GM13977 (cell line): ENCODE measurements at regions not wholly inside any gene's neighbourhood (a gene's known extent, or its start where the extent isn't known, plus 50 kb on each side); places are given as distances from the start of the nearest gene placed in this dataset.

Source experiments
- DNase-seq: peaks from one replicate; pipeline ENCODE4 v3.0.0; 2012; ENCODE audit warnings: low spot score
- in situ Hi-C: fragments of 300-500 bp; cut with MboI; formaldehyde crosslinking; loops from one replicate; pipeline ENCODE4 v1.12.0; 2022; ENCODE audit warnings: low sequenced_read_pairs, low pct_unique_long_range_greater_than_20kb, mixed read lengths, inconsistent platforms; ENCODE audit not compliant: unreplicated experiment
- TF ChIP-seq, protein P1 (sequence below): IDR thresholded peaks from 2 replicates; pipeline ENCODE4 v1.5.1; 2012; ENCODE audit warnings: mild to moderate bottlenecking, control low read depth; ENCODE audit not compliant: insufficient read depth; ENCODE audit errors: extremely low read depth, missing control alignments

DNA sequence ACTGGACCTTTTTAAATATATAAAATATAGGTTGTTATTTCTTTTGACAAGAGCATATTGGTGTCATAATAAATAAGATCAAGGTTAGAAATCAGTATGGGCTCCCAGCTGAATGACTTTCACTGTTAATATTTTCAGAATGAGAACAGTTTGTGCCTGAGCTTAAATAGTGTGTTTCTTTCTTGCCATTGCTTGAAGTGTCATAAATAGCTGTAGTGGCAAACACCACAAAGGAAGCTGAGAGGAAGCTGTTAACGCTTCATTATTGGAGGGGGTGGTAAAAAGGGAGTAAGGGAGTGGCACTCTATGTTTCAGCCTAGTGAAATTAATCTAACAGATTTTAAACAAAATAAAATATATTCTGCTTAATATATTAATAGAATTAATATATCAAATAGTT lies 1089.8 kb upstream of the NCAM2 start:
- TF ChIP-seq, protein P1, sequence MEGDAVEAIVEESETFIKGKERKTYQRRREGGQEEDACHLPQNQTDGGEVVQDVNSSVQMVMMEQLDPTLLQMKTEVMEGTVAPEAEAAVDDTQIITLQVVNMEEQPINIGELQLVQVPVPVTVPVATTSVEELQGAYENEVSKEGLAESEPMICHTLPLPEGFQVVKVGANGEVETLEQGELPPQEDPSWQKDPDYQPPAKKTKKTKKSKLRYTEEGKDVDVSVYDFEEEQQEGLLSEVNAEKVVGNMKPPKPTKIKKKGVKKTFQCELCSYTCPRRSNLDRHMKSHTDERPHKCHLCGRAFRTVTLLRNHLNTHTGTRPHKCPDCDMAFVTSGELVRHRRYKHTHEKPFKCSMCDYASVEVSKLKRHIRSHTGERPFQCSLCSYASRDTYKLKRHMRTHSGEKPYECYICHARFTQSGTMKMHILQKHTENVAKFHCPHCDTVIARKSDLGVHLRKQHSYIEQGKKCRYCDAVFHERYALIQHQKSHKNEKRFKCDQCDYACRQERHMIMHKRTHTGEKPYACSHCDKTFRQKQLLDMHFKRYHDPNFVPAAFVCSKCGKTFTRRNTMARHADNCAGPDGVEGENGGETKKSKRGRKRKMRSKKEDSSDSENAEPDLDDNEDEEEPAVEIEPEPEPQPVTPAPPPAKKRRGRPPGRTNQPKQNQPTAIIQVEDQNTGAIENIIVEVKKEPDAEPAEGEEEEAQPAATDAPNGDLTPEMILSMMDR = no peak
- in situ Hi-C loops = no loop called here

DNA sequence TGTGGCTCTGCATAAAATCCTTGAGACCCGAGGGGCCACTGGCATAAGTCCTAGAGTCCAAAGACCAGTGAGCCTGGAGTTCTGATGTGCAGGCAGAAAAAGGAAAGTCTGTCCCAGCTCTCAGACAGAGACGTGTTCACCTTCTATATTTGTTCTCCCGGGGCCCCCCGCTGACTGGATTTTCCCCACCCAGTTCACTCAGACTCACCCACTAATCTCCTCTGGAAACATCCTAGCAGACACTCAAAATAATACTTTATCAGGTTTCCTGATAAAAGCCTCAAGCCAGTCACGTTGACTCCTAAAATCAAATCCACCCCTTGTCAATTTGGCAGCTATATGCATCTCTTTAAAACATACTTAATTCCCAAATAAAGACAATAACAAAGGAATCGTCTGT lies 1084.2 kb upstream of the NCAM2 start:
- in situ Hi-C loops = no loop called here
- TF ChIP-seq, protein P1 = no peak
- no peak for DNase-seq

More for the DNA sequence above, 1089.8 kb upstream of the NCAM2 start:
- no peak for DNase-seq

DNA sequence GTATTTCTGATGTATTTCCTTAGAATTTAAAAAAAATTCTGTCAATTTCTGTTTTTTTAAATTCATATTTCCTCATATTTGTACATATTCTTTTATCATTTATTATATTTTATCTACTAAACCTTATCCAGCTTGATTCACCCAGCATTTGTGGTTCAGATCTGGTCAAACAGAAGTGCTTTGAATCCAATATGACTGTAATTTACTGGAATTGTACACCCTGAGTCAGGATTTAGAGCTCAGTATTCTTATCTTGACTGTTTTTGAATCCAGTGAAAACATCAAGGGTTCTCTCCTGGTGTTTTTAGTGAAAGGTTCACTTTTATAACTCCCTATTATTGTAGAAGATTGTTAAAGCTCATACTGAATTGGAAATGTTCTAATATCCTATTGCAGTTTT lies 1077.0 kb upstream of the NCAM2 start:
- no peak for DNase-seq
- TF ChIP-seq, protein P1 = no peak
- in situ Hi-C loops = no loop called here

DNA sequence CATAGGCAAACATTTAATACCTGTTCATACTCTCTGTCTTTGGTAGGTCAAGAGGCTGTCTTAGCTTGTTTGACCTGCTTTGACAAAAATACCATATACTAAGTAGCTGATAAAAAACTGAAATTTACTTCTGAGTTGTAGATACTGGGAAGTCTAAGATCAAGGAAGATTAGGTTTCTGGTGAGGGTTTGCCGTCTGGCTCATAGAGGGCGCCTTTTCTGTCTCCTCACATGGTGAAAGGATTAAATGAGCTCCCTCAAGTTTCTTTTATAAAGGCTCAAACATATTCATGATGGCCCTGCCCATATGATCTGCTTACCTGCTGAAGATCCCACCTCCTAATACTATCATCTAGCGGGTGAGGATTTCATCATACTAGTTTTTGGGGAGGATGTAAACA lies 1076.1 kb upstream of the NCAM2 start:
- no peak for DNase-seq
- TF ChIP-seq, protein P1 = no peak
- in situ Hi-C loops = no loop called here

DNA sequence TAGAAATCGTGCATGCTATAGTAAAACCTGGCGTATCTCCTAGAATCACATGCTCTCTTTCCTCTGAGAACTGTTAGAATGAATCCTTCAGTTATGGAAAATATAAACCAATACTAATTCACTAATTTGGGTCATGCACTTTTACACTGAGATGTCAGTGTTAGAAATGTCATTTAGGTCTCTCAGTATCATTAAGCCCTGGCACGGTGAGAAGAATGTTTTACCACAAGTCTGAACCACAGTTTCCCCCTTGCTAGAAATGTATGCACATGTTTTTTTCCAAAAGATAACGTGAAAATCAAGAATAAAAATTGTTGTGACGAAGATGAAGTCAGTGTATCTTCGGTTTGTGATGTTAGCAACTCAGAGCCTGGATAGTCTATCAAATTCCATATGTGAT lies 1062.7 kb upstream of the NCAM2 start:
- DNase-seq = no peak
- in situ Hi-C loops = no loop called here
- TF ChIP-seq, protein P1 = no peak

DNA sequence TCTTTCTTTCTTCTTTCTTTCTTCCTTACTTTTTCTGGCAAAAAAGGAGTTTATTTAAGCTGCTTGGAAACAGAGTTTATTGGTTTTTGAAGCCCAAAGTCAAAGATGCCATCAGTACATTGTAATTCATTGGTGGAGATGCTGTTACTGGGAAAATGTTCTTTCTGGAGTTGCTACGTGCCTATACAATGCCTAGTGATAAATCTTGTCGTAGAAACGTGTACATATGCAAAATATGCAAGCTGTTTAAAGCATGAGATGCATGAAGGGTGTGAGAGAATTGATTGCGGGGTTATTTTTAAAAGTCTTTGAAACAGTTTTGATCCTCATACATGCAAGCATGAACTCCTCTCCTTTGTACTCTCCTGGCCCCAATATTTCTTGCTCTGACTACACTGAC lies 1060.6 kb upstream of the NCAM2 start:
- in situ Hi-C loops = no loop called here

More for the DNA sequence above, 1060.6 kb upstream of the NCAM2 start:
- DNase-seq = no peak
- TF ChIP-seq, protein P1 = no peak
